ENCODE measurements at regions not wholly inside any gene's neighbourhood (a gene's known extent, or its start where the extent isn't known, plus 50 kb on each side); places are given as distances from the start of the nearest gene placed in this dataset.
"Not testable (repeated sequence)": the region's sequence is repeated elsewhere in the genome, so short reads cannot be mapped to it uniquely, and the experiment has no call there.

- no peak for DNase-seq (ENCODE audit: low spot score)
Measured at GRCh38 chr1:110260194-110260593, 50.1 kb downstream of the KCNC4 start.

- no peak for DNase-seq (ENCODE audit: low spot score)
Measured at GRCh38 chr1:110262296-110262695, 52.2 kb downstream of the KCNC4 start.

- DNase-seq (ENCODE audit: low spot score): no peak
Measured at GRCh38 chr1:110262846-110263631, 52.9 kb downstream of the KCNC4 start.

GRCh38 chr1:110264430-110264829, 54.3 kb downstream of the KCNC4 start:
- DNase-seq (ENCODE audit: low spot score): no peak

GRCh38 chr1:110265186-110265585, 55.1 kb downstream of the KCNC4 start:
- no peak for DNase-seq (ENCODE audit: low spot score)

- no peak for DNase-seq (ENCODE audit: low spot score)
Measured at GRCh38 chr1:110266834-110267233, 56.7 kb downstream of the KCNC4 start.

- DNase-seq (ENCODE audit: low spot score): no peak
Measured at GRCh38 chr1:110267260-110267659, 57.1 kb downstream of the KCNC4 start.

- no peak for DNase-seq (ENCODE audit: low spot score)
Measured at GRCh38 chr1:110272045-110272444, 61.9 kb downstream of the KCNC4 start.

GRCh38 chr1:110273832-110274231, 63.7 kb downstream of the KCNC4 start:
- DNase-seq (ENCODE audit: low spot score): not testable (repeated sequence)

GRCh38 chr1:110280126-110280525, 59.1 kb upstream of the RBM15 start:
- DNase-seq (ENCODE audit: low spot score): no peak

GRCh38 chr1:110280804-110281203, 58.4 kb upstream of the RBM15 start:
- no peak for DNase-seq (ENCODE audit: low spot score)

GRCh38 chr1:110281363-110282290, 57.5 kb upstream of the RBM15 start:
- no peak for DNase-seq (ENCODE audit: low spot score)

- DNase-seq (ENCODE audit: low spot score): no peak
Measured at GRCh38 chr1:110282395-110282794, 56.8 kb upstream of the RBM15 start.

- peak; percentile 26 for DNase-seq (ENCODE audit: low spot score)
Measured at GRCh38 chr1:110283677-110284076, 55.5 kb upstream of the RBM15 start.

- no peak for DNase-seq (ENCODE audit: low spot score)
Measured at GRCh38 chr1:110285316-110285715, 53.9 kb upstream of the RBM15 start.

GRCh38 chr1:110286564-110286963, 52.6 kb upstream of the RBM15 start:
- no peak for DNase-seq (ENCODE audit: low spot score)

- no peak for DNase-seq (ENCODE audit: low spot score)
Measured at GRCh38 chr1:110288111-110288510, 51.1 kb upstream of the RBM15 start.

All from putamen (tissue), 1 donor.